AG09319 (cell line): ENCODE measurements at regions not wholly inside any gene's neighbourhood (a gene's known extent, or its start where the extent isn't known, plus 50 kb on each side); places are given as distances from the start of the nearest gene placed in this dataset.
"Not testable (repeated sequence)": the region's sequence is repeated elsewhere in the genome, so short reads cannot be mapped to it uniquely, and the experiment has no call there.

Source experiments
- DNase-seq: peaks from one replicate; pipeline ENCODE4 v3.0.0-alpha.2; 2010; ENCODE audit warnings: low read depth; ENCODE audit errors: extremely low read depth
- CTCF ChIP-seq: IDR thresholded peaks from 2 replicates; pipeline ENCODE4 v1.5.1; 2011; ENCODE audit warnings: low read depth, mild to moderate bottlenecking, inconsistent platforms, low read length, moderate library complexity

DNA sequence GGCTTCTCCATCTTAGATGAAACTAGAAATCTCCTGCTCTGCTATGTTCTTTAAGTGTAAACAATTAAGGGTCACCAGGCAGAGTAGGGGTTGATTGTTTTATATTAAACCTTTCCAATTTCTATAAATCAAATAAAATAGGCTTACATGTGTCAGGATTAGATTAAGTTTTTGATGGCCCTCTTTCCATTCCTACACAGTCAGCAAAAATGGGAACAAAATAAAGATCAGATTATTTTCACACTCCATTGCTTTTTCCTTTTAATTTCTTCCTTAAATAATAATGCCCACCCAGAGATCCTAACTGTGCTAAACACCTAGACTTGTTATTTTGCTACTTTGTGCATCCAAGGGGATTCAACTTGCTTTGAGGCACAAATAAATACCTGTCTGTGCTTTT lies 381.4 kb upstream of the MAGEB16 start:
- DNase-seq = no peak
- no peak for TF ChIP-seq CTCF

DNA sequence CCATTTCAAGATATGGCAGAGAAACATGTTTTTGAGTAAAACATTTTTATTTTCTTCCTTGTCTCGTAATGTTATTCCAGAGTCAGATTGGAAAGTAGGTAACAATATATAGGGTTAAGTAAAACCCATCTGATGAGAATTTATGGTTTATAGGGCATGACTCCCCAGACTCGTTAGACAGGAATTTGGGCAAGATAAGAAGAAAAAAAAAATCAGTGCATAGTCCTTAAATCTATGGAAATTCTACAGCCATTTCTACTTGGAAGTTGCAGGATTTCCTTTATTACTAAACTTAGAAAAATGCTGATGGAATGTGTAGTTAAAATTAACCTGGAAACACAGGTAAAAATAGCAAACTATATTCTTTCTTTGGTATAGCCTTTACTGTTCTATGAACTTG lies 366.1 kb upstream of the MAGEB16 start:
- DNase-seq = no peak
- TF ChIP-seq CTCF = no peak

DNA sequence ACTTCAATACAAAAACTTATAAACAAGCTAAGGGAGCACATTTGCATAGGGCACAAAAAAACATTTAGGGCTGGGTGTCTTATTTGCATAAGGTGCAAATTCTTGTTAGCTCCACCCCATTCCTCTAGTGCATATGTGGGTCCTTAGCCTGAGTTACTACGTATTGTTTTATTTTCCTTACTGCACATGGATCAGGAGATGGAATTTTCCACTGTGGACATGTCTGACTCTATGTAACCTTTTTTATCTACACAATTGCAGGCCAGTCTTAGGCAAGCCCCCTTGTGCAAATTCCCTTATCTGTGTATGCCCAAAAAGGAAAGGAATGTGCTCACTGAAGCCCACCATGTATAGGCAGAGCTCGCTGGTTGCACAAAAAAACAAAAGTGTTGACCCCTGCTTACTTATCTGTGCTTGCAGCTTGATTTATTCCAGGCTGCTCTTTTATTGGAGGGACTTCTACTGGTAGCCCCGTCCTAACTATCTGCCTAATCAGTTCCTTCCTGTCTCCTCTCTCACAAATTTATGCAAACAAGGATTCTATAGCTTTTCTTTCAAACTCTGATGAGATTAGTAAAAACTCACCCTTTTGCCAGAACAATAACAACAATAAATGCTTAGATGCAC lies 359.0 kb upstream of the MAGEB16 start:
- no peak for DNase-seq
- no peak for TF ChIP-seq CTCF

DNA sequence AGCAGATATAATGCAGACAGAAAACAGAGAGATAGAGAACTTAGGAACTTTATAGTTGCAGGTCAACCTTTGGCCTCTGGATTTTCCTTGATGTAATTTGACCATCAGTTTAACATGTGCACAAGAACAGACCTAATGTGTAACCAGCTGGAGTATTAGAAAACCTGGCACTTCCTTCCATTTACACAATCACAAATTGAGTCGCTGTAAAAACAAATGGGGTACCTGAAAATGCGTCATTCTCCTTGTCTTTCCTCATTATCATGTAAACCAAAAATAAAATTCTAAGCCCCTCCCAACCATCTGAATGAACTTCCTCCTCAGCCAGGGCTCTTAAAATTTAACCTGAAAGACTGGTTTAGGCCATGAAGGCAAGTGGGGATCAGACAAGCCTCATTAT lies 358.4 kb upstream of the MAGEB16 start:
- TF ChIP-seq CTCF = no peak
- DNase-seq = no peak

GRCh38 chrX:35442421-35442820 lies 355.7 kb upstream of the MAGEB16 start:
- TF ChIP-seq CTCF = no peak

GRCh38 chrX:35443091-35443582 lies 355.0 kb upstream of the MAGEB16 start:
- DNase-seq = not testable (repeated sequence)

More at GRCh38 chrX:35442421-35442820, 355.7 kb upstream of the MAGEB16 start:
- no peak for DNase-seq

GRCh38 chrX:35444671-35445355 lies 353.3 kb upstream of the MAGEB16 start:
- TF ChIP-seq CTCF = no peak
- no peak for DNase-seq

DNA sequence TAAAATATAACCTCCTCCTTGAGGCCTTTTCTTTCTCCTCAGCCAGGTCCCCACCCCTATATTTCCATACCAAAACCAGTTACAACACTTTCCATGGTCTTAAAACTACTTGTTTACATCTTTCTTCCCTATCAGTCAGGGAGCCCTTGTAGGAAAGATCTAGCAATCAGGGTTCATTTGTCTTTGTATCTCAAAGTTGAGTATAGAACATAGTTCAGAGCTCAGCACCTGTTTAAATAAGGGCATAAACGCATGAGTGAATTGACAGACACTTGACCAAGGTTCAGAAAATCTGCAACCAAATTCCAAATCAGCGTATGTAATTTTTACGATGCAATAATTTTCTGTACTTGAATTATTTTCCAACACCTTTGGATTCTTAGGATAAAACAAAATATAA lies 352.2 kb upstream of the MAGEB16 start:
- DNase-seq = no peak
- no peak for TF ChIP-seq CTCF
